Activated CD8-positive, alpha-beta memory T cell treated with anti-CD3 and anti-CD28 coated beads, Interleukin-2, amount 10 ng/mL, durations not matched to agents 7 days and 5 days (primary cell): ENCODE measurements at regions not wholly inside any gene's neighbourhood (a gene's known extent, or its start where the extent isn't known, plus 50 kb on each side); places are given as distances from the start of the nearest gene placed in this dataset.
"Not testable (repeated sequence)": the region's sequence is repeated elsewhere in the genome, so short reads cannot be mapped to it uniquely, and the experiment has no call there.

Source experiments
- ATAC-seq: fragments of 150-1000 bp; cut with Tn5 transposase; one replicate; pipeline ENCODE4 v1.10.0; 2021; ENCODE audit warnings: moderate library complexity
- CTCF ChIA-PET: fragments of 350-600 bp; sonication (Branson Sonifier 250); formaldehyde crosslinking; loops from one replicate; lab custom pipeline; 2021; ENCODE audit warnings: antibody characterized with exemption; lab: Charles Lee
- DNase-seq: peaks from one replicate; pipeline ENCODE4 v3.0.0-alpha.2; 2020
- H3K27ac Mint-ChIP-seq: one replicate; pipeline ENCODE4 v1.8.0; 2021; ENCODE audit warnings: mild to moderate bottlenecking, mixed read lengths
- H3K27me3 Mint-ChIP-seq: one replicate; pipeline ENCODE4 v1.8.0; 2021; ENCODE audit warnings: mixed read lengths
- H3K36me3 Mint-ChIP-seq: one replicate; pipeline ENCODE4 v1.8.0; 2021; ENCODE audit warnings: mild to moderate bottlenecking, mixed read lengths
- H3K4me1 Mint-ChIP-seq: one replicate; pipeline ENCODE4 v1.8.0; 2021; ENCODE audit warnings: mixed read lengths
- H3K4me3 Mint-ChIP-seq: one replicate; pipeline ENCODE4 v1.8.0; 2021; ENCODE audit warnings: mild to moderate bottlenecking, moderate library complexity, mixed read lengths
- H3K9me3 Mint-ChIP-seq: one replicate; pipeline ENCODE4 v1.8.0; 2022; ENCODE audit warnings: low read depth, mixed read lengths

- peaks cover 3% of the 10 kb centered on the region for H3K4me1 Mint-ChIP-seq
- H3K4me3 Mint-ChIP-seq: no peak overlapping the region
- peaks cover 12% of the 10 kb centered on the region for H3K27me3 Mint-ChIP-seq
- no peak for DNase-seq
- no peaks in the 10 kb centered on the region for H3K36me3 Mint-ChIP-seq
- ATAC-seq: no peak
- no peaks in the 10 kb centered on the region for H3K9me3 Mint-ChIP-seq
- CTCF ChIA-PET: interaction anchor here (0.8 to 1.5 kb wide), 2 partner anchors 8 to 14 kb away, joined by 3 to 5 read pairs; no protein-coding TSS in a partner anchor
- no peak overlapping the region for H3K27ac Mint-ChIP-seq
Measured at GRCh38 chr6:119728220-119728750, 378.7 kb upstream of the MAN1A1 start.

GRCh38 chr6:119727504-119728219, 378.1 kb upstream of the MAN1A1 start:
- CTCF ChIA-PET: interaction anchor here (0.8 to 1.5 kb wide), 2 partner anchors 9 to 15 kb away, joined by 3 to 5 read pairs; no protein-coding TSS in a partner anchor
- Mint-ChIP-seq H3K9me3 (no peaks in the 10 kb centered on the region), H3K27ac (no peak overlapping the region), H3K36me3 (no peaks in the 10 kb centered on the region), H3K4me1 (peaks cover 3% of the 10 kb centered on the region), H3K4me3 (no peak overlapping the region), H3K27me3 (peaks cover 12% of the 10 kb centered on the region)
- no peak for ATAC-seq
- DNase-seq: no peak

- CTCF ChIA-PET, H3K36me3 Mint-ChIP-seq, H3K4me1 Mint-ChIP-seq, H3K9me3 Mint-ChIP-seq, H3K27ac Mint-ChIP-seq, DNase-seq, H3K4me3 Mint-ChIP-seq, ATAC-seq: not testable (repeated sequence)
- H3K27me3 Mint-ChIP-seq: peaks cover 15% of the 10 kb centered on the region
Measured at GRCh38 chr6:119726912-119727311, 377.4 kb upstream of the MAN1A1 start.

GRCh38 chr6:119726086-119726485, 376.5 kb upstream of the MAN1A1 start:
- Mint-ChIP-seq H3K36me3 (no peaks in the 10 kb centered on the region), H3K4me1 (peaks cover 3% of the 10 kb centered on the region), H3K27ac (no peak overlapping the region), H3K27me3 (peaks cover 15% of the 10 kb centered on the region), H3K9me3 (no peaks in the 10 kb centered on the region), H3K4me3 (no peak overlapping the region)
- ATAC-seq (no peak), DNase-seq (no peak)
- CTCF ChIA-PET: no interaction called here

- Mint-ChIP-seq H3K4me3 (no peak overlapping the region), H3K27ac (no peak overlapping the region), H3K36me3 (no peaks in the 10 kb centered on the region), H3K4me1 (peaks cover 1% of the 10 kb centered on the region), H3K9me3 (no peaks in the 10 kb centered on the region), H3K27me3 (peaks cover 13% of the 10 kb centered on the region)
- CTCF ChIA-PET: no interaction called here
- ATAC-seq (no peak), DNase-seq (no peak)
Measured at GRCh38 chr6:119720160-119720559, 370.6 kb upstream of the MAN1A1 start.

GRCh38 chr6:119717942-119718341, 368.4 kb upstream of the MAN1A1 start:
- H3K4me3 Mint-ChIP-seq: no peak overlapping the region
- peaks cover 4% of the 10 kb centered on the region for H3K27me3 Mint-ChIP-seq
- H3K27ac Mint-ChIP-seq: no peak overlapping the region
- no peaks in the 10 kb centered on the region for H3K9me3 Mint-ChIP-seq
- H3K36me3 Mint-ChIP-seq: no peaks in the 10 kb centered on the region
- no peak for ATAC-seq
- CTCF ChIA-PET: no interaction called here
- peaks cover 1% of the 10 kb centered on the region for H3K4me1 Mint-ChIP-seq
- no peak for DNase-seq

GRCh38 chr6:119716668-119717270, 367.2 kb upstream of the MAN1A1 start:
- Mint-ChIP-seq H3K9me3 (no peaks in the 10 kb centered on the region), H3K27me3 (peaks cover 3% of the 10 kb centered on the region), H3K4me3 (no peak overlapping the region), H3K36me3 (no peaks in the 10 kb centered on the region), H3K27ac (no peak overlapping the region), H3K4me1 (peaks cover 1% of the 10 kb centered on the region)
- no peak for DNase-seq
- CTCF ChIA-PET: no interaction called here
- no peak for ATAC-seq

- Mint-ChIP-seq H3K27me3 (peaks cover 6% of the 10 kb centered on the region), H3K36me3 (no peaks in the 10 kb centered on the region), H3K9me3 (no peaks in the 10 kb centered on the region), H3K4me1 (peaks cover 1% of the 10 kb centered on the region), H3K27ac (no peak overlapping the region), H3K4me3 (no peak overlapping the region)
- ATAC-seq (no peak), DNase-seq (no peak)
- CTCF ChIA-PET: no interaction called here
Measured at GRCh38 chr6:119713903-119714302, 364.3 kb upstream of the MAN1A1 start.

GRCh38 chr6:119686644-119687043, 337.1 kb upstream of the MAN1A1 start:
- CTCF ChIA-PET: no interaction called here
- H3K9me3 Mint-ChIP-seq: peaks cover 4% of the 10 kb centered on the region
- H3K36me3 Mint-ChIP-seq: peaks cover 2% of the 10 kb centered on the region
- no peak overlapping the region for H3K27ac Mint-ChIP-seq
- peaks cover 12% of the 10 kb centered on the region for H3K27me3 Mint-ChIP-seq
- DNase-seq (no peak), ATAC-seq (no peak)
- no peak overlapping the region for H3K4me3 Mint-ChIP-seq
- H3K4me1 Mint-ChIP-seq: no peaks in the 10 kb centered on the region

GRCh38 chr6:119686240-119686639, 336.7 kb upstream of the MAN1A1 start:
- DNase-seq: no peak
- H3K36me3 Mint-ChIP-seq: peaks cover 2% of the 10 kb centered on the region
- H3K27me3 Mint-ChIP-seq: peaks cover 9% of the 10 kb centered on the region
- H3K27ac Mint-ChIP-seq: no peak overlapping the region
- H3K4me1 Mint-ChIP-seq: no peaks in the 10 kb centered on the region
- no peak for ATAC-seq
- H3K4me3 Mint-ChIP-seq: no peak overlapping the region
- CTCF ChIA-PET: no interaction called here
- H3K9me3 Mint-ChIP-seq: peaks cover 4% of the 10 kb centered on the region

GRCh38 chr6:119683671-119684070, 334.1 kb upstream of the MAN1A1 start:
- Mint-ChIP-seq H3K9me3 (no peaks in the 10 kb centered on the region), H3K36me3 (no peaks in the 10 kb centered on the region), H3K4me1 (no peaks in the 10 kb centered on the region), H3K27ac (no peak overlapping the region), H3K27me3 (peaks cover 8% of the 10 kb centered on the region), H3K4me3 (no peak overlapping the region)
- DNase-seq (no peak), ATAC-seq (no peak)
- CTCF ChIA-PET: no interaction called here

GRCh38 chr6:119683031-119683430, 333.5 kb upstream of the MAN1A1 start:
- Mint-ChIP-seq H3K36me3 (no peaks in the 10 kb centered on the region), H3K27ac (no peak overlapping the region), H3K4me1 (no peaks in the 10 kb centered on the region), H3K4me3 (no peak overlapping the region), H3K9me3 (no peaks in the 10 kb centered on the region), H3K27me3 (peaks cover 8% of the 10 kb centered on the region)
- no peak for ATAC-seq
- no peak for DNase-seq
- CTCF ChIA-PET: no interaction called here

GRCh38 chr6:119678961-119679360, 329.4 kb upstream of the MAN1A1 start:
- Mint-ChIP-seq H3K4me1 (no peaks in the 10 kb centered on the region), H3K4me3 (no peak overlapping the region), H3K36me3 (no peaks in the 10 kb centered on the region), H3K9me3 (no peaks in the 10 kb centered on the region), H3K27me3 (peaks cover 12% of the 10 kb centered on the region), H3K27ac (no peak overlapping the region)
- ATAC-seq (no peak), DNase-seq (no peak)
- CTCF ChIA-PET: no interaction called here

- CTCF ChIA-PET: no interaction called here
- DNase-seq (no peak), ATAC-seq (no peak)
- no peak overlapping the region for H3K27ac Mint-ChIP-seq
- H3K4me3 Mint-ChIP-seq: no peak overlapping the region
- H3K9me3 Mint-ChIP-seq: no peaks in the 10 kb centered on the region
- no peaks in the 10 kb centered on the region for H3K36me3 Mint-ChIP-seq
- H3K4me1 Mint-ChIP-seq: no peaks in the 10 kb centered on the region
- H3K27me3 Mint-ChIP-seq: peaks cover 14% of the 10 kb centered on the region
Measured at GRCh38 chr6:119677384-119677783, 327.8 kb upstream of the MAN1A1 start.
